Endothelial cell of hepatic sinusoid (primary cell): ENCODE measurements at regions not wholly inside any gene's neighbourhood (a gene's known extent, or its start where the extent isn't known, plus 50 kb on each side); places are given as distances from the start of the nearest gene placed in this dataset.

ENCODE experiments used
- in situ Hi-C: cut with HindIII; loops from 2 replicates; pipeline ENCODE4 v1.10.0; 2017; ENCODE audit warnings: low sequenced_read_pairs

GRCh38 chr12:13691598-13691997 lies 289.8 kb downstream of the GRIN2B start:
- in situ Hi-C loops: no loop called here

GRCh38 chr12:13687633-13688032 lies 293.8 kb downstream of the GRIN2B start:
- in situ Hi-C loops: no loop called here

GRCh38 chr12:13686260-13686659 lies 295.1 kb downstream of the GRIN2B start:
- in situ Hi-C loops: no loop called here

- in situ Hi-C loops: no loop called here
Observed at GRCh38 chr12:13680916-13681315, 300.5 kb downstream of the GRIN2B start.

GRCh38 chr12:13676880-13677279 lies 304.5 kb downstream of the GRIN2B start:
- in situ Hi-C loops: no loop called here

GRCh38 chr12:13670285-13670866 lies 311.0 kb downstream of the GRIN2B start:
- in situ Hi-C loops: no loop called here

GRCh38 chr12:13668880-13669279 lies 312.5 kb downstream of the GRIN2B start:
- in situ Hi-C loops: no loop called here

GRCh38 chr12:13666806-13667205 lies 314.6 kb downstream of the GRIN2B start:
- in situ Hi-C loops: no loop called here

GRCh38 chr12:13661005-13661887 lies 320.2 kb downstream of the GRIN2B start:
- in situ Hi-C loops: no loop called here

- in situ Hi-C loops: no loop called here
Observed at GRCh38 chr12:13654456-13654855, 326.9 kb downstream of the GRIN2B start.

GRCh38 chr12:13652105-13652504 lies 329.3 kb downstream of the GRIN2B start:
- in situ Hi-C loops: no loop called here

- in situ Hi-C loops: no loop called here
Observed at GRCh38 chr12:13635709-13636108, 345.7 kb downstream of the GRIN2B start.

GRCh38 chr12:13631873-13632272 lies 349.5 kb downstream of the GRIN2B start:
- in situ Hi-C loops: loop anchor here (5.0 kb wide), 1 partner anchor 75 kb away; no protein-coding TSS in a partner anchor

- in situ Hi-C loops: loop anchor here (5.0 kb wide), 1 partner anchor 77 kb away; no protein-coding TSS in a partner anchor
Observed at GRCh38 chr12:13630354-13630753, 351.0 kb downstream of the GRIN2B start.

GRCh38 chr12:13628067-13628466 lies 353.3 kb downstream of the GRIN2B start:
- in situ Hi-C loops: no loop called here

GRCh38 chr12:13627536-13627935 lies 353.9 kb downstream of the GRIN2B start:
- in situ Hi-C loops: no loop called here

- in situ Hi-C loops: no loop called here
Observed at GRCh38 chr12:13613297-13613696, 368.1 kb downstream of the GRIN2B start.

- in situ Hi-C loops: no loop called here
Observed at GRCh38 chr12:13609894-13610679, 371.3 kb downstream of the GRIN2B start.

- in situ Hi-C loops: no loop called here
Observed at GRCh38 chr12:13606290-13606689, 375.1 kb downstream of the GRIN2B start.

GRCh38 chr12:13603953-13604352 lies 377.4 kb downstream of the GRIN2B start:
- in situ Hi-C loops: no loop called here

- in situ Hi-C loops: no loop called here
Observed at GRCh38 chr12:13602172-13602571, 379.2 kb downstream of the GRIN2B start.
